Hematopoietic multipotent progenitor cell treated with erythropoietin and hydrocortisone succinate and interleukin-3 and kit ligand, for 17 days (in vitro differentiated cells): ENCODE measurements at regions not wholly inside any gene's neighbourhood (a gene's known extent, or its start where the extent isn't known, plus 50 kb on each side); places are given as distances from the start of the nearest gene placed in this dataset.
"Not testable (repeated sequence)": the region's sequence is repeated elsewhere in the genome, so short reads cannot be mapped to it uniquely, and the experiment has no call there.

Experiments used
- DNase-seq: peaks from one replicate; pipeline ENCODE4 v3.0.0-alpha.2; 2015; ENCODE audit warnings: low spot score

DNA sequence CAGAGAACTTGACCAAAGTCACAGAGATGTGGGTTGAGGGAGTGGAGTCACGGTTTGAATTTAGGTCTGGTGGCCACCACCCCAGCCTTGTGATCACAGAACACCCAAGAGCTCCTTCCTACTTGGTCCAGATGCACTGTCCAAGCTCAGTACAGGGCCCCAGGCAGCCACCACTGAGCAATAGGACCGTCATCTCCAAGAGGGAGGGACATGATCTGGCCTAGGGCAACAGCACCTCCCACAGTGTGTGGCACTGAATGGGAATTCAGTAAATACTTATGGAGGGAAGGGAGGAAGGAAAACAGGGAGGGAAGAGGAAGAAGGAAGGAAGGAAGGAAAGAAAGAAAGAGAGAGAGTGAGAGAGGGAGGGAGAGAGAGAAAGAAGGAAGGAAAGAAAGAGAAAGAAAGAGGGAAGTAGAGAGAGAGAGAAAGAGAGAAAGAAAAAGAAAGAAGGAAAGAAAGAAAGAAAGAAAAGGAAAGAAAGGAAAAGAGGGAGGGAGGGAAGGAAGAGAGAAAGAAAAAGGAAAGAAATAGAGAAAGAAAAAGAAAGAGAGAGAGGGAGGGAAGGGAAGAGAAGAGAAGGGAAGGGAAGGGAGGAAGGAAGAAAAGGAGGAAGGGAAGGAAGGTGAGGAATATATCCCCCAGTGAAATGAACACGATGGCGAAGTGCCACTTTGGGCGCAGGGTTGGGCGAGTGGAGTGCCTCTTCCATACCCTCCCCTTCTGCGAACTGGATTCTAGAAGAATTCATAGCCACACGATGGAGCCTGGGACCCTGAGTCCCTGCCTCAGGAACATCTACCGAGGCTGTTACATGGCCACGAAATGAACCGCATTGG lies 243.7 kb downstream of the TFAP2C start:
- DNase-seq: no peak

DNA sequence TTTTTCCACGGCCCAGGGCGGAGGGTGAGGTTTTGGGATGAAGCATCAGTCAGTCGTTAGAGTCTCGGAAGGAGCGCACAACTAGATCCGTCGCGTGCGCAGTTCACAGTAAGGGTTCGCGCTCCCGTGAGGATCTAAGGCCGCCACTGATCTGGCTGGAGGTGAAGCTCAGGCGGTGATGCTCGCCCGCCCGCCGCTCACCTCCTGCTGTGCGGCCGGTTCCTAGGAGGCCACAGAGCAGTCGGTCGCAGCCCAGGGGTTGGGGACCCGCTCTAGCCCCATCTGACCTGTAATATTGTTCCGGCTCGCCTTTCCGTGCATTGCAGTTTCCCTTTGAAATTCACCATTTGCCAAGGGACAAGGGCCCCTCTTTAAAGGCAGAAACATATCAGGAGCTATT lies 244.7 kb downstream of the TFAP2C start:
- no peak for DNase-seq

DNA sequence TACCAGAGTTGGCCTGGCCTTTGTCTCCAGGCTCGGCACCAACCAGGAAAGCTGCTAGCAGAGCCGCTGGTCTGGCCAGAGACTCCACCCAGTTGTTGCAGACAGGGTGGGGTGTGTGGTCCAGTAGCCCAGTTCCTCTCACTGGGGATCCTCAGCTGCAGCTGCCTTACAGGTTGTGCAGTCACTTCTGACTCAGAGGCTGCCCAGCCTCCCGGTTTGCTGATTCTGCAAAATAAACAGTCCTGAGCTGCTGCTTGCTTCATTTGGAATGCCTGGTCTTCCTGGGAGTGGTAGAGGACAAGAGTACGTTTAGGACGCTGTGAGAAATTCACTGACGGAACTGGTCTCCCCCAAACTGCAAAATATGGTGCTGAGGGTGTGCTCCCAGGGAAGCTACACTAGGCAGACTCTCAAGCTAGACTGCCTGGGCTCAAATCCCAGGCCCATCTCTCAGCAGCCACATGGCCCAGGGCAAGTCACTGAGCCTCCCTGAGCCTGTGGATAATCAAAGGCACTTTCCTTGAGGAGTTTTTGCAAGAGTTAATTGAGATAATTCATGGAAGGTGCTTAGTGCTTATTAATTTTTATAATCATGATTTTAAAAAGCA lies 246.1 kb downstream of the TFAP2C start:
- no peak for DNase-seq

DNA sequence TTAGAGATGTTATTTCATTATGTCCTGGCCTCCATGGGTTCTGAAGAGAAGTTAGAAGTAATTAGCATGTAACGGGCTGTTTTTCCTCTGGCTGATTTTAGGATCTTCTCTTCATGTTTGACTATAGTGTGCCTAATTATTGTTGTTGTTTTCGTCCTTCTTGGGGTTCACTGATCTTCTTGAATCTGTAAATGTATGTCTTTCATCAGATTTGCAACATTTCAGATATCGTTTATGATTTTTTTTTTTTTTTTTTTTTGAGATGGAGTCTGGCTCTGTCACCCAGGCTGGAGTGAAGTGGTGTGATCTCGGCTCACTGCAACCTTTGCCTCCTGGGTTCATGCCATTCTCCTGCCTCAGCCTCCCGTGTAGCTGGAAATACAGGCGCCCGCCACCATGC lies 246.7 kb downstream of the TFAP2C start:
- no peak for DNase-seq

DNA sequence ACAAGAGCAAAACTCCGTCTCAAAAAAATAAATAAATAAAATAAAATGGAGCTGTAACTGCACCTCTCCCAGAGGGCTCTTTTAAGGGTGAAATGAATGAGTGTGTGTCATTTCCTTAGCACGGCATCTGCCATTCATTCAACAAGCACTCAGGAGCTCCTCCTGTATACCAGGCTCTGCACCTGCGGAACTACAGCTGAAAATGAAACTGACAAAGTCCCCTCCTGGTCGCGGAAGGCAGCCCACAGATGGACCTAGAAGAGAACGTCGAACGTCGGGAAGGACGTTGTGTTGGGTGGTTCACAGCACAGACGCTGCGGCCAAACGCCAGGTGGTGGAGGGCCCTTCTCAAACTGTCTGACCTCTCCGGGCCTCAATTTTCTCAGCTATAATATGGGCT lies 256.4 kb downstream of the TFAP2C start:
- DNase-seq: no peak

DNA sequence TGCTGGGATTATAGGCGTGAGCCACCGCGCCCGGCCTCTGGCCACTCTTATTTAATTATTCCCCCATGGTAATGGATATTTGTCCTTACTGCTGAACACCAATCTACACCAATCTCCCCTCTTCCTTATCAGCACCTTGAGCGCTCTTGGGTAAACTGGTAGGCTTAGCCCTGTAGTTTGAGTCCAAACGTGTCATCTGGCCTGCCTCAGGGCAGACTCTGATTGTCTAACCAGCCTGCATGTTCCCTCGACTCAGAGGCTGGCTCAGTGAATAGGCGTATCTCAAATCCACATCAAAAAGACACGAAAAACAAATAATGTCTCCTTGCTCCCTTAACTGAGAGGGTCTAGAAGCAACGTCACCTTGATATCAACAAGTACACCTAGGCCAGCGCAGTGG lies 260.9 kb downstream of the TFAP2C start:
- no peak for DNase-seq

DNA sequence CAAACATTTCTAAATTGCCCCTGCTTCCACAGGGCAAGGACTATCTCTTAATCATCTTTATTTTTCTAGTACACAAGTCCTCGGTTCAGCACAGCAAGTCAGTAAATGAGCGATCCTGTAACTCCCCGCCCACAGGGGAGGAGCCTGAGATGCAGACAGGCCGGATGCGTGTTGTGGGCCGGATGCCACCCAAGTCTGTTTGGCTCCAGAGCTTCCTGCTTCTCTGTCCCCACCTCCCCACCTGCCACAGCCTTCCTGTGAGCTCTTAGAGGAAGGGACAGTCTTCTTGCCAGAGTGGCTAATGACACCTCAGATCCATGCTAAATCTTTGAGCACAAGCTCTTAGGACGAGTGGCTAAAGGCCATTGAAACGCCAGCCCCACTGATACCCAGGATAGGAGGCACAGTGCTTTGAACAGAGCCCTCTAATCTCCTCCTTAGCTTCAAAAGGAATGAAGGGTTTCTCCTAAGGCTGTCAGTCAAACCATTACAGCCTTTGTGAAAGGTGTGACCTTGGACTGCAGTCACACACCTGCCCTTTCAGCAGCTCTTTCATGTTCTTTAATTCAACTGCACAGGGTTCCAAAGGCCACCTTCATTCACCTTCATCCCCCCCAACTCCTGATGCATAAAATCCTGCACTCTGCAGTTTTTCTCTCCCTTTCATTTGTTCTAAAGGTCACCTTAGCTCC lies 264.3 kb downstream of the TFAP2C start:
- DNase-seq: no peak

DNA sequence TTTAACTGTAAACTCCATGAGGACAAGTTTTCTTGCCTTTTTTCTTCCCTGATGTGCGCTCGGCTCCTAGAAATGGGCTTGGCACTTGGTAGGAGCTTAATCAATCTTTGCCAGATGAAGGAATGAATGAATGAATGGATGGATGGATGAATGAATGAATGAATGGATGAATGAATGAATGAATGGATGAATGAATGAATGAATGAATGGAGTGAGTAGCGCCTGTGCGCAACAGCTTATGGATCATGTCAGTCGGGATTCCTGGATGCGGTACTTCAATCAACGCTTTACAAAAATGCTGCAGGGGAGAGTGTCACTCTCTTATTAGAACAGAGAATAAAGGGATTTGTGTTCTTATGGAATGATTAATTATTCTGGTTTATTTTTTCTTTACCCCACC lies 267.3 kb downstream of the TFAP2C start:
- no peak for DNase-seq

DNA sequence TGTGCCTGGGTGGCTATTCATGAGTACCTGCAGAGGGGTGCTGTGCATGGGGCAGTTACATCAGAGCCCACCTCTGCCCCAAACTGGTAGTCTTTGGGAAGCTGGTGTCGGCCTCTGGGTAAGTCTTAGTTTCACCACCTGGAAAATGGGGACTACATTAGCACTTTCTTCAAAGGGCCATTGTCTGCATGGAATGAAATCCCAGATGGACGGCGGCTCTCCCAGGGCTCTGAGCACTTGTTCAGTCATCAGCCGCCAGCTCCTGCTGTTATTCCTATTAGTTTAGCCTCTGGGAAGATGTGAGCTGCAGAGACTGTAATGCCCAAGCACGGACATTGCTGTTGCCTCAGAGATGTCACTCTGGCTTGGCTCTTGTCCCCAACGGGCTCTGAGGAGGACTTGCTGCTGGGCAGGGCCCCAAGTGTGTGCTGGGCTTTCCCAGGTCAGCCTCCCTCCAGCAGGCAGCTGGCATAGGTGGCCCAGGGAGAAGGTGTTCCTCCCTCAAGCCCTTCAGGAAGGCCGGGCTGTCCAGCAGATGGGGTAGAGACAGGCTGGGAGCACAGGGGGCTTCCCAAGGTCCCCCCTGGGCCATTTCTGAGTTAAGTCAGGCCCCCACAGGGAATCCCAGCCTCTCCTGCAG lies 268.3 kb downstream of the TFAP2C start:
- no peak for DNase-seq

DNA sequence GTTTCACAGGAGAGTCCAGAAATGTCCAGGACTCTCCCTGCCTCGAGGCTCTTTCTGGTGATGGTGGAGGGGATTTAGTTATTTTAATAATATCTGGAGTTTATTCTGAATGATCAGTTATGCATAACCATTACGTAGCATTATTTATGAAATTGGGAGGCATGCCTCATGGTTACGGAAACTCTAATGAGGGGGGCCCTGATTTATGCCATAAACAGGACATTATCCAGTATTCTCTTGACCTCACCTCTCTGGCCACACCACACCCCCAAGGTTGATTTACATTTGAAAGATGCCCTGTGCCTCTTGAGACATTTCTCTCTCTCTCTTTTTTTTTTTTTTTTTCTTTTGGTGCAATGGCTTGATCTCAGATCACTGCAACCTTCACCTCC lies 268.8 kb downstream of the TFAP2C start:
- no peak for DNase-seq

DNA sequence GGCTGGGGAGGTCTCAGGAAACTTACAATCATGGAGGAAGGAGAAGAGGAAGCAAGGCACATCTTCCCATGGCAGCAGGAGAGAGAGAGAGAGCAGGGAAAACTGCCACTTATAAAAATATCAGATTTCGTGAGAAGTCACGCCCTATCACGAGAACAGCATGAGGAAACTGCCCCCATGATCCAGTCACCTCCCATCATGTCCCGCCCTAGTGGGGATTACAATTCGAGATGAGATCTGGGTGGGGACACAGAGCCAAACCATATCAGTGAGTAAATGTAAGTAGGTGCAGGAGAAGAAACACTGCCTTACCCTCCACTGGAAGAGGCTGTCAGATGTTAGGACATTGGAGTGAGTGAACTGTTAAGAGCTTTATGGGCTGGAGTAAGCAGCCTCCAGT lies 270.4 kb downstream of the TFAP2C start:
- no peak for DNase-seq

DNA sequence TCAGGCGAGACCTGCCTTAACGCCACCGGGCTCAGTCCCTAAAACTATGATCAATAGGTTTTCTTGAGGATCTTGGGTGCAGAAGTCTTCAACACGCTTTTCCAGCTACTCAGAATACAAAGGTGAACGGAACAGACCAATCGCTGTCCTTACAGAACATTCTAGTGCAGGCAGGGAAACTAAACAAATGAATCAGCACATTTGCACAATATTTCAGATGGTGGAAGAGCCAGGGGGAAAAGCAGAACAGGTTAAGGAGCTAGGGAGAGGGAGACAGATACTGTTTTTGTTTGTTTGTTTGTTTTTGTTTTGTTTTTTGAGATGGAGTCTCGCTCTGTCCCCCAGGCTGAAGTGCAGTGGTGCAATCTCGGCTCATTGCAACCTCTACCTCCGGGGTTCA lies 271.1 kb downstream of the TFAP2C start:
- no peak for DNase-seq

DNA sequence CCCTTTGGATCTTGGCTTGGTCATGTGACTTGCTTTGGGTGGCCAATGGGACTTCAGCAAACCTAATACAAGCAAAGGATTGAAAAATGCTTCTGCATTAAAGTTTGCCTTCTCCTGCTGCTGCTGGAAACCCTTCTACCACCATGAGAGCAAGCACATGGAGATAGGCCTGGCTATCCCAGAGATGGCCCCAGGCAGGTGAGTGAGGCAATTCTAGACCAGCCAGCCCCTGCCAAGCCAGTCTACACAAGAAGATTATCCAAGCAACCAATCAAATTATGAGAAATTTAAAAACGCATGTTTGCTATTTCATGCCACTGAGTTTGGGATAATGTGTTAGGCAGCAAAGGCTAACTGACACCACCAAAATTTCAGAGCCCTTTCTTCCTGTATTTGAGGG lies 274.3 kb downstream of the TFAP2C start:
- DNase-seq: no peak

DNA sequence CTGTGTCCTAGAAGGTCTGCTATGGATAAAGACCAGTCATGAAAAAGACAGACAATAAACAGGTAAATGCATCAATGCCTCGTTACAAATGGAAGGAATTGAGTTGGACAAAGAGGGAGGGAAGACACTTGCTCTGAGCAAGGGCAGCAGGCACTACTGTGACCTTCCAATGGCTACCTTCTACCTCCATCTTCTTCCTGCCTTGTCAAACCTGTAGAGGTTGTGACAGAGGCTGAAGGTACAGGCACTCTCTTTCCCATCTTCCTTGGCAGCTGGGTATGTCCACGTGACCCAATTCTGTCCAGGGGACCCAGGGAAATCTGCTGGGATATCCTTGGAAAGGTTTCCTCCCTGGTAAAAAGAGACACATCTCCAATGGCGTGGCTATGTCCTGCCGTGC lies 274.8 kb downstream of the TFAP2C start:
- DNase-seq: no peak

DNA sequence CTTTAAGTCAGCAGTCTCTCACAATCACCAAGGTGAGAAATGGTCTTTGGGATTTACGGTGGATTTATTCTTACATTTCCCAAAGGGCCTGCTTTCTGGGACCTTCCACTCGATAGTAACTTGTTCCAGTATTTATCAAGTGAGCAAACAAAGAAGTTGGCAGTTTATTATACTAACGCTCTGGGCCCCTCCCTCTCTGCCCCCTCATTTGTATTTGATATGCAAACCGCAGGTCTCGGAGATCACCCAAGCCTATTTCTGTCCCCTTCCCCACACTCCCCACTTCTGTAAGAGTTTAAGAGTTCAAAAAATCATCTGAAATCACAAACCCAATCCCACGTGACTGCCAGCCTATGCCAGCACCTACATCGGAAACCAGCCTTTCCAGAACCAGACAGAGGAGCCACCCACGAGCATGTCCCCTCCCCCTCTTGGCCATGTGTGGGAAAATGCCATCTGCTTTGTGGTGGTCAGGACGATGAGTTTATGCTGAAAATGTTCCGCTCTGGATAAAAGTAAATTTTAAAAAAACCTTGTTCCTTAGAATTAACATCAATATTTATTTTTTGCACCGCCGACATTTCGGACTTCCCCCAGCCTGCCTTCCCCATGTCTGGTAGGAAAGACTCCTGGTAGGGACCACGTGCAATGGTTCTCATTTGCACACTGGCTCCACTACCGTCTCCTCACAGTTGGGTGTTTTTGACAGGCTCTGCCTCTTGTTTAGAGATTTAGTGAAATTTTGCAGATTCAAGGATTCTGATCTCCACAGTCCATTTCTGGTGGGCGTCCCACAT lies 281.0 kb downstream of the TFAP2C start:
- DNase-seq: no peak

DNA sequence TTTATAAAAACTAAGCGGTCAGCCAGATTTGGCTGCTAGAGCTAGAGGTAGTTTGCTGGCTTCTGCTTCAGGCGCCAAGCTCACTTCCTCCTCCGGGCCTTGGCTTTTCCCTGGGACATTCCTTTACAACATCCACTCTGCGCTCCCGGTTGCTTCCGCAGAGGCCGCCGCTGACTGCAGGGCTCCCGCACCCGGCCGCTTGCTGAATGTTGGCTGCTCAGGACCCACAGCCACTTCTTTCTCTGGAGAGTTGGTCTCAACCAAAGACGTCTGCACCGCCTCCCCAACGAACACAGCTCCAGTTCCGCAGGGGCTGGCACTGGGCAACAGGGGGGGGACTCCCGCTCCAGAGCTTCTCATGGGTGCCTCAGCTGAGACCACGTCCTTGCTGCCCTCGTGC lies 282.8 kb downstream of the TFAP2C start:
- no peak for DNase-seq

DNA sequence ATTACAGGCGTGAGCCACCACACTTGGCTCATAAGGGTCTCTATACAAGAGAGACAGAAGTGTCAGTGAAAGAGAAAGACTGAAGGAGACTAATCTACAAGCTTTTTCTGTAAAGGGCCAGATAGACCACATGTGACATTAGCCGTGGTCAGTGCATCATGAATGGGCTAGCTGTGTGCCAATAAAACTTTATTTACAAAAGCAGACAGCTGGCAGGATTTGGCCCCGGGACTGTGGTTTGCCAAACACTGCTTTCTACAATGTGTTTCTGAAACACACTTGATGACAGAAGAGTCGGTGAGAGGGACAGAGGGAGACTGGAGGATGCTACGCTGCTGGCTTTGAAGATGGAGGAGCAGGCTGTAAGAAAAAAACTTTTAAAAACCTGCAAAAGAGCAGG lies 285.4 kb downstream of the TFAP2C start:
- no peak for DNase-seq

DNA sequence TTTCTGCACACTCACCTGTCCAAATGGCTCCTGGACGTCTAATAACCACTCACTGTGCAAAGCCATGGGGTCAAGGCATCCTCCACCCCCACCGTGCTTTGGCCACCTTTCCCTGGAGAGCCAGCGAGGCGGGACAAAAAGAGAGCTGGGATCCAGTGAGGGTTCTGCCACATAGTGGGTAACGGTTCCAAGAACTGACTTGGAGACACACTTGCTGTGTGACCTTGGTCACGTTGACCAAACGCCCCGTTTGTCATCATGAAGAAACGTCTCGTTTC lies 287.2 kb downstream of the TFAP2C start:
- DNase-seq: no peak

DNA sequence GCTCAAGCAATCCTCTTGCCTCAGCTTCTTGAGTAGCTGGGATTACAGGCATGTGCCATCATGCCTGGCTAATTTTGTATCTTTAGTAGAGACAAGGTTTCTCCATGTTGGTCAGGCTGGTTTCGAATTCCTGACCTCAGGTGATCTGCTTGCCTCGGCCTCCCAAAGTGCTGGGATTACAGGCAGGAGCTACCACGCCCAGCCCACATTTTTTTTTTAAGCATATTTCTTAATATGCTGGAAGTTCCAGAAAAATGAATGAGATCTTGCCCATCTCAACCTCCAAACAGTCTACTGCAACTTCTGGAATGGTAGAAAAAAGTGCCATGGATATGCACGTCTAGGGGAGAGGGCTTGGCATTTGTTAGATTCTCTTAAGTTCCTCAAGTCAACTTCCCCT lies 290.9 kb downstream of the TFAP2C start:
- DNase-seq: not testable (repeated sequence)

DNA sequence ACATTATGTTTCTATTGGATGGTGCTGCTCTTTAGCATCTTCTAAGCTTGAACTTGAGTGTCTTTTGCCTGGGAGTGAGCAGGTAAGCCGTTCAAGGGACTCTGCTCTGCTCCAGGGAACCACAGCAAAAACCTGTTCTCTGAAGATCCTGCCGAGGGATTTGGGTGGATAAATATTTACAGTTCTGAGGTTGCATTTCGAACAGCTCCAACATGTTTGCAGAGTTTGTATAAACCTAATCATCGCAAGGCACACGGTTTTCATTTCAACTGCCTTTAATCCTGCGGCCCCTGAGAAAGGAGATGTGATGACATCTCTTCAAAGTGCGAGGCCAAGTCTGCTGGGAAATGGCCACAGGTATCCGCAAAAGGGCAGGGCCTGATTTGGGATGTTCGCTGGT lies 293.4 kb downstream of the TFAP2C start:
- DNase-seq: no peak

DNA sequence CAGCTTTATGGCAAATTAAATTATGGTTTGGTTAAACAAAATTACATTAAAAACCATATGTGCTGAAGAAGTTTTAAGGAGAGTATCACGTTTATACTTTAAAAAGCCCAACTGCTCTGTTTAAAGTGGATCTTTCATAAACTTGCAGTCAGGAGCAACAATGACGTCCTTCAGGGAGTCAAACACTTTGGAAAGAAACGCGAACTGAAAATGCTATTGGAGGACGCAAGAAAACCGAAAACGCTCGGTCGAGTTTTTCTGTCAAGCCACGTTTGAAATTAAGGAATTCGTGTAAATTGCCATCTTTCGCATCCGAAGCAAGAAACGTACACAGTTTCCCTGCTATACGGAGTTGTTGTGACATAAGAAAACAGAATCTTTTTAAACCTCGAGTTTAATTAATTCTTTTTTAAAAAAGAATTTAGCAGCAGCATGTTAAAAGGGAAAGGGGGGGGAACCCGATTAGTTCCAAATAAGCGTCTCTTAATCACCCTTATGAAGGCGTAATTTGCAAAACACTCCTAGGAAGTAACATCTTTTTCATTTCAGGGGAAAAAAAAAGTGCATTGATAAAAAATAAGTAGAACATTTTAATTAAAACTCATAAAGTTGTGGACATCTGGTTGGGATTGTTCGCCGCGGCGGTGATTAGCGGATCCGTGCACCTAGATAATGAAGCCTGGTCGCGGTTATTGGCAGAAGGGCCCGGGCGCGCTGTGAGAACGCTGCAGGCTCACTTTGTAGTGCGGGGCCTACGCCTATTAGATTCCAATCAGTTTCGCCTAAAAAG lies 295.4 kb downstream of the TFAP2C start:
- no peak for DNase-seq
